B cell (primary cell): ENCODE measurements at regions not wholly inside any gene's neighbourhood (a gene's known extent, or its start where the extent isn't known, plus 50 kb on each side); places are given as distances from the start of the nearest gene placed in this dataset.

Experiments used
- EZH2 ChIP-seq: IDR thresholded peaks from 2 replicates; pipeline ENCODE4 v1.6.1; 2012; ENCODE audit warnings: borderline replicate concordance, low read depth, mild to moderate bottlenecking, moderate library complexity, low read length; ENCODE audit not compliant: insufficient read depth, poor library complexity, severe bottlenecking
- TF ChIP-seq, protein P1 (sequence below): fragments of 200-600 bp; IDR thresholded peaks from one replicate; pipeline ENCODE4 v1.8.0; 2022; ENCODE audit warnings: antibody characterized with exemption, mild to moderate bottlenecking

GRCh38 chr20:40196846-40197436, 492.1 kb downstream of the MAFB start:
- TF ChIP-seq EZH2 = no peak
- TF ChIP-seq, protein P1, sequence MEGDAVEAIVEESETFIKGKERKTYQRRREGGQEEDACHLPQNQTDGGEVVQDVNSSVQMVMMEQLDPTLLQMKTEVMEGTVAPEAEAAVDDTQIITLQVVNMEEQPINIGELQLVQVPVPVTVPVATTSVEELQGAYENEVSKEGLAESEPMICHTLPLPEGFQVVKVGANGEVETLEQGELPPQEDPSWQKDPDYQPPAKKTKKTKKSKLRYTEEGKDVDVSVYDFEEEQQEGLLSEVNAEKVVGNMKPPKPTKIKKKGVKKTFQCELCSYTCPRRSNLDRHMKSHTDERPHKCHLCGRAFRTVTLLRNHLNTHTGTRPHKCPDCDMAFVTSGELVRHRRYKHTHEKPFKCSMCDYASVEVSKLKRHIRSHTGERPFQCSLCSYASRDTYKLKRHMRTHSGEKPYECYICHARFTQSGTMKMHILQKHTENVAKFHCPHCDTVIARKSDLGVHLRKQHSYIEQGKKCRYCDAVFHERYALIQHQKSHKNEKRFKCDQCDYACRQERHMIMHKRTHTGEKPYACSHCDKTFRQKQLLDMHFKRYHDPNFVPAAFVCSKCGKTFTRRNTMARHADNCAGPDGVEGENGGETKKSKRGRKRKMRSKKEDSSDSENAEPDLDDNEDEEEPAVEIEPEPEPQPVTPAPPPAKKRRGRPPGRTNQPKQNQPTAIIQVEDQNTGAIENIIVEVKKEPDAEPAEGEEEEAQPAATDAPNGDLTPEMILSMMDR = no peak
